ENCODE measurements at regions not wholly inside any gene's neighbourhood (a gene's known extent, or its start where the extent isn't known, plus 50 kb on each side); places are given as distances from the start of the nearest gene placed in this dataset.
"Not testable (repeated sequence)": the region's sequence is repeated elsewhere in the genome, so short reads cannot be mapped to it uniquely, and the experiment has no call there.

GRCh38 chr7:56697058-56697457 is 435.2 kb downstream of the ZNF479 start:
- ATAC-seq (ENCODE audit: low read depth); H2BK5ac ChIP-seq (ENCODE audit: low read depth, low read length, poor library complexity, severe bottlenecking); H4K91ac ChIP-seq (ENCODE audit: insufficient read depth, low read depth, low read length); H2AFZ ChIP-seq (replicated peaks; ENCODE audit: low read length, poor library complexity); H4K8ac ChIP-seq (ENCODE audit: low read depth in 2 of 2, low read length in 2 of 2); H2BK120ac ChIP-seq (ENCODE audit: low read depth, low read length); H3K4me2 ChIP-seq (ENCODE audit: low read depth, low read length); H3K27me3 ChIP-seq (ENCODE audit: control insufficient read depth, insufficient read depth, low read length); BruUV-seq (replicated peaks); H2AK9ac ChIP-seq (replicated peaks; ENCODE audit: low read depth, low read length, poor library complexity); H3K23ac ChIP-seq (ENCODE audit: low read depth, low read length); H4K5ac ChIP-seq (ENCODE audit: low read depth, low read length); H3K4ac ChIP-seq (ENCODE audit: low read depth, low read length); H3K9me1 ChIP-seq (ENCODE audit: insufficient read depth, low read length); POLR2A ChIA-PET (ENCODE audit: unreplicated experiment); DNase-seq; H3K79me1 ChIP-seq (ENCODE audit: low read depth in 1 of 2, low read length in 2 of 2); H4K20me1 ChIP-seq (ENCODE audit: insufficient read depth, low read length); H2BK15ac ChIP-seq (ENCODE audit: low read depth, low read length); H3K36me3 ChIP-seq (ENCODE audit: control insufficient read depth, insufficient read depth, low read length); H3K9ac ChIP-seq (ENCODE audit: low read depth, low read length); H3K9me3 ChIP-seq (ENCODE audit: control insufficient read depth, insufficient read depth, low read length); H3K4me1 ChIP-seq (ENCODE audit: control insufficient read depth, insufficient read depth, low read length); H3K27ac ChIP-seq (ENCODE audit: insufficient read depth, low read length); intact Hi-C loops (cut with micrococcal nuclease); H2AK5ac ChIP-seq (ENCODE audit: low read depth, low read length); H3K14ac ChIP-seq (replicated peaks; ENCODE audit: low read depth, low read length); CTCF ChIA-PET; H3K4me3 ChIP-seq (ENCODE audit: insufficient read depth, low read depth, low read length); in situ Hi-C loops (cut with MboI; ENCODE audit: low sequenced_read_pairs); H3K56ac ChIP-seq (ENCODE audit: extremely low read depth, insufficient read depth, low read length); H3K18ac ChIP-seq (ENCODE audit: low read depth, low read length); H2BK20ac ChIP-seq (ENCODE audit: low read depth, low read length); dilution Hi-C loops (cut with HindIII; ENCODE audit: low sequenced_read_pairs, unreplicated experiment): not testable (repeated sequence)
